Epithelial cell of proximal tubule (primary cell): ENCODE measurements at regions not wholly inside any gene's neighbourhood (a gene's known extent, or its start where the extent isn't known, plus 50 kb on each side); places are given as distances from the start of the nearest gene placed in this dataset.

Source experiments
- DNase-seq: peaks from one replicate; pipeline ENCODE4 v3.0.0-alpha.2; 2011; ENCODE audit warnings: low read depth
- H3K4me3 ChIP-seq: 2 replicates; pipeline ENCODE4 v1.5.1; 2011; ENCODE audit warnings: low read depth, mild to moderate bottlenecking, low read length
- TF ChIP-seq, protein P1 (sequence below): conservative IDR thresholded peaks from 2 replicates; pipeline ENCODE4 v1.5.1; 2012; ENCODE audit warnings: low read depth, mild to moderate bottlenecking, low read length

DNA sequence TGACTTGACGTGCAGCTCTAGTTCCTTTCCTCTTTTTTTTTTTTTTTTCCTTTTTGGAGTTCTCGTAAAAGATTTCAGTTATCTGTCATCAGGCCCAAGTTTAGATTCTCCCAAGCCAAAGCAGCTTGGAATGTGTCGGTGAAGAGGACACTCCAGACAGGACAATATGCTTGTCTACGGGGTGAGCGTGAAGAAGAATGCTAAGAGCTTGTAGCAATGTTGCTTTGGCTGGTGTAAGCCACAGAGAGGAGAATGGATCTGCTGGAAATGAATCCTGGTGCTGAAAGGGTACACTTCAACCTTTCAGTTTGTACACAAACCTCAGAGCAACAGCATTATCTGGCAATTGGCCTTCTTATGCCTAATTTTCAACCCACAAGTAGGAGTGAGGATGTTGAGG is 92.4 kb downstream of the ISL1 start:
- no peak for DNase-seq
- H3K4me3 ChIP-seq, result no peak overlapping the region
- TF ChIP-seq, protein P1, sequence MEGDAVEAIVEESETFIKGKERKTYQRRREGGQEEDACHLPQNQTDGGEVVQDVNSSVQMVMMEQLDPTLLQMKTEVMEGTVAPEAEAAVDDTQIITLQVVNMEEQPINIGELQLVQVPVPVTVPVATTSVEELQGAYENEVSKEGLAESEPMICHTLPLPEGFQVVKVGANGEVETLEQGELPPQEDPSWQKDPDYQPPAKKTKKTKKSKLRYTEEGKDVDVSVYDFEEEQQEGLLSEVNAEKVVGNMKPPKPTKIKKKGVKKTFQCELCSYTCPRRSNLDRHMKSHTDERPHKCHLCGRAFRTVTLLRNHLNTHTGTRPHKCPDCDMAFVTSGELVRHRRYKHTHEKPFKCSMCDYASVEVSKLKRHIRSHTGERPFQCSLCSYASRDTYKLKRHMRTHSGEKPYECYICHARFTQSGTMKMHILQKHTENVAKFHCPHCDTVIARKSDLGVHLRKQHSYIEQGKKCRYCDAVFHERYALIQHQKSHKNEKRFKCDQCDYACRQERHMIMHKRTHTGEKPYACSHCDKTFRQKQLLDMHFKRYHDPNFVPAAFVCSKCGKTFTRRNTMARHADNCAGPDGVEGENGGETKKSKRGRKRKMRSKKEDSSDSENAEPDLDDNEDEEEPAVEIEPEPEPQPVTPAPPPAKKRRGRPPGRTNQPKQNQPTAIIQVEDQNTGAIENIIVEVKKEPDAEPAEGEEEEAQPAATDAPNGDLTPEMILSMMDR, result no peak

DNA sequence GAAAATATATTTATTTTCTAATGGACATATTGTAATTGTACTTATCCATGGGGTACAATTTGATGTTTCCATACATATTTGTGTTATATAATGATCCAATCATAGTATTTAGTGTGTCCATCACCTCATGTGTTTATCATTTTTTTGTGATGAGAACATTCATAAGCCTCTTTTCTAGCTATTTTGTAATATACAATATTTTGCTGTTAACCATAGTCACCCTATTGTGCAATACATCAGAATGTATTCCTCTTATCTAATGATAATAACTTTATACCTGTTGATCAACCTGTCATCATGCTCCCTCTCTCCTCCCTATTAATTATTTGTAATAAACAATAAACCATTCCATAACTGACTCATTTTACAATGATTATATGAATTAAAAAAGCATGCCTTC is 93.2 kb downstream of the ISL1 start:
- H3K4me3 ChIP-seq, result no peak overlapping the region
- TF ChIP-seq, protein P1, result no peak
- DNase-seq, result no peak

DNA sequence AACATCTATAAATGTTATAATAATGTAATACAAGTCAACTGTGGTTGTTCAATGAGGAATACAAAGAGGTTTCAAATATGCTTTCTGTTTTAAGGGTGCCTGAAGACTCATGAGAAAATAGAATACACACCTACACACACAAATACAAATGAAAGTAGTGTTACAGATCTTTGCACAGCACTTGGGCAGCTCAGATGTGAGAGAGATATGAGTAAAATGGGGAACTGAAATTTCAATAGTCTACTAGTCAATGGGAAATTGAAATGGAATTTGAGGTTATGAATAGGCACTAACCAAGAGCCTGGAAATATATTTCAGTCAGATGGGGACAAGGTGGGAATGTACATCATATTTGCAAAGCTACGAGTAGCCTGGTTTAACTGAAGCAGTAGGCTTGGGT is 96.6 kb downstream of the ISL1 start:
- DNase-seq, result no peak
- TF ChIP-seq, protein P1, result no peak
- no peak overlapping the region for H3K4me3 ChIP-seq

DNA sequence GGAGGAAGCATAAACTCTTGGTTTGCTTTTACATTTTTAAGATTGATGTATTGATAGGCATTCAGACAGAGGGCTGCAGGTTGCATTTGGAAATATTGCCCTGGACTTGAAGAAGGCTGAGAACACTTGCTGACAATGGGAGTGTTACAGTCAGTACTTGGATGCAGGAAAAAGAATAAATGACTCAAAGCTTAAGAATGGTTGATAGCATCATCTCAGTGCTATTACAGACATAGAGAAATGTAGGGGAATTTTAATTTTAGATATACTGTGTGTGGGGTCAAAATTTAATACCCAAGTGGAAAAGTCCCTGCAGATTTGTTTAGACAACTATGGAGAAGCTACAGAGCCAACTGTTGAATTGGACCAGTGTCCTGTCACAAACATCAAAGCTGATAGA is 101.1 kb downstream of the ISL1 start:
- TF ChIP-seq, protein P1, result no peak
- H3K4me3 ChIP-seq, result no peak overlapping the region
- no peak for DNase-seq

DNA sequence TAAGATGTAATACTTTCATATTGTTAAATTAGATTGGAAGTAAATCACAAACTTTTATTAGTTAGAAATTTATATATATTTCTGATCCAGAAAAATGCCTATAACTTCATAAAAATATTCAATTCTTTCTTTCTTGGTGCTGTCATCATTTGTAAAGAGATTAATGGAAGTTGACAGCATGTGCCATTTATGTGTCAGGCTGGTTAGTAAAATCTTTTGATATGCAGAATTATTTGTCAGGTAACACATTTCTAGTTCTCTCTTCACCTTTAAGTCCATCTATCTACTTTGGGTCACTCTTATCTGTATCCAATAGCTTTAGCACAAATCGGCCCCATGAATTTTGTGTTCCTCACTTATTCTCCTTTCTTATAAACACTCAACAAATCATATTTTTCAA is 102.9 kb downstream of the ISL1 start:
- H3K4me3 ChIP-seq, result no peak overlapping the region
- DNase-seq, result no peak
- TF ChIP-seq, protein P1, result no peak

DNA sequence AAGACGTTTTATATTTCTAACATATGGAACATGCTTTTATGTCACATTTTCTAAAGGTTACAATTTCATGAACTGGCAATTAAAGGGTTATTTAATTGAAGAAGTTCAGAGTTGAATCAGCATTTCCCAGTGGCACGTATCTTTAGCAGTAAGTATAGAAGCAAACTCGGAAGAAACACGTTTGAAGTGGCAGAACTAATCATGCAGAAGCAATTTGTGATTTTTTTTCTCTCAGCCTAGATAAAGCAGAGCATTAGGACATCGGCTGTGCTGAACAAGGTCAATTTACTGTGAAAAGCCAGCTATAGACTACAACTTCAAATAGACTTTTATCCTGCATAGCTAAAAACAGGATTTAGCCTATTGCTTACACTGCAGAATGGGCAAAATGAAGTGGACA is 104.7 kb downstream of the ISL1 start:
- no peak for DNase-seq
- no peak overlapping the region for H3K4me3 ChIP-seq
- TF ChIP-seq, protein P1, result no peak

DNA sequence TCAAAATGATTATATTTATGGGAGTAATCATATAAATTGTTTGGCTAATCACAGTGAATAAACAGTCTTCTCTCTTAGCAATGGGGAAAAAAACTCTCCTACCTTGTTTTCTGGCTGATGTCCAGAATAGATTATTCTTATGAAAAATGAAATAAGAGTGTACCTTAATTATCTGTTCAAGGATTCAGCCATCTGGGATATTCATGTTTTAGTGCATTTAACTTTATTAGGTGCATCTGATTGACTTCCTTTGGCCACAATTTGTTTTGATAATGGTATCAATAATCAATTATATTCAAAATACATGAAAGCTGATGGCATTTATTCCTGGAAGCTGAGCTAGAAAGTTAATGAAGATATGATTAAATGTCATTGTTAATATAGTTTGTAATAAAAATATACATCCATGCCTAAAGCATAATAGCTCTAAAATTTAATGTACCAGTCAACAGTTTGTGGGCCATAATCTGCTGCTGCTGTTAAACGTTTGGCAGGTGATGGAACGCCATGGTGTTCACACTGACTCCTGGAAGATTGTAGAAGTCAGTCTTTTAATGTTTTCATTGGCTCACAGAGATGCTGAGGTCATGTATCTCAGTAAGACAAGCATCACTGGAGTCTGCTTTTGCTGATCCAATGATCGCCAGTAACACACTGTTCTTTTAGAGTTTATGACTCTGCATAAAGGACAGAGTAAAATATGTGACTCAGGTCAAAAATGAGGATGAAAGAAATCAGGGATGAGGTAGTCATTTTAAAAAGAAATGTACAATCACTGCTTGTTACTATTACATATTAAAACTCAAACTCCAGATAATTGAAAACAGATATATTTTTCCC is 105.8 kb downstream of the ISL1 start:
- H3K4me3 ChIP-seq, result no peak overlapping the region
- TF ChIP-seq, protein P1, result no peak
- DNase-seq, result no peak
